ENCODE measurements at regions not wholly inside any gene's neighbourhood (a gene's known extent, or its start where the extent isn't known, plus 50 kb on each side); places are given as distances from the start of the nearest gene placed in this dataset.

DNA sequence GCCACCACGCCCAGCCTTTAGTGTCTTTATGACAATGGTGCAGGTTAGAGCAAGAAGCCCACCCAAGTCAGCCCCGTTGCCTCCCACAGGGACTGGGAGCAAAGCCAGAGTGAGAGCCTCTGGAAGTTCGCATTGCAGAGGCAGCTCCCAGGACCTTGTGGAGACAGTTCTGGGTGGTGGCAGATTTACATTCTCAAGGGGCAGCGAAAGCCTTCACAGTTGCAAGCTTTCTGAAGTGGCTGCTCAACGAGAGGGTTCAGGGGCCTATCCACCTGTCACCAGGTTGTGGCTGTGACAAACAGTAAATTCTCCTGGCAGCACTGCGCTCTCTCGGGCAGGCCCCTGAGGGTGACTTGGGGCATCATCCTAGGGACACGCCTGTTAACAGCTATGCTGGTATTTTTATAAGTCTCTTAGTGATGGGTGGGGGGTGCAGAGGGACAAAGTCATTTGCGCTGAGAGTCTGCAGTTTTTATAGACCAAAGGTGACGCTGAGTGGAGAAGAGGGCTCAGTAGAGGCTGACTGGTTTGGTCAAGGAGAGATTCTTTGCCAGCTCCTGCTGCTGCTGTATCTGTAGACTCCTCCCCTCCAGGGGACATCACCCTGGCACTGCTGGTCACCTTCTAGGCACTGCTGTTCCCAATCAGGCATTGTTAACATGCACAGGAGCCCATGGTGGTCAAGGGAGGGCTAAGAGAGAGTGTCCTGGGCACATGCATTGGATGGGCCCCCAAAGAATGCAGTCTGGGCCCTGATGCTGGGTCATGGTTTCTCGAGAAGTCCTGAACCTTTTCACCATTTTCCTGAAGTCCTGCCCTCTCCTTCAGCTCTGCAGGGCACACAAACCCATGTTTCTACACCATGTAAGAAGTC lies 57.5 kb upstream of the KLF13 start:
- H3F3A ChIP-seq (ENCODE audit: insufficient read depth, low read length): peaks cover 35% of the 10 kb centered on the region
- peaks cover 45% of the 10 kb centered on the region for H3K4me1 ChIP-seq (ENCODE audit: low read length)

DNA sequence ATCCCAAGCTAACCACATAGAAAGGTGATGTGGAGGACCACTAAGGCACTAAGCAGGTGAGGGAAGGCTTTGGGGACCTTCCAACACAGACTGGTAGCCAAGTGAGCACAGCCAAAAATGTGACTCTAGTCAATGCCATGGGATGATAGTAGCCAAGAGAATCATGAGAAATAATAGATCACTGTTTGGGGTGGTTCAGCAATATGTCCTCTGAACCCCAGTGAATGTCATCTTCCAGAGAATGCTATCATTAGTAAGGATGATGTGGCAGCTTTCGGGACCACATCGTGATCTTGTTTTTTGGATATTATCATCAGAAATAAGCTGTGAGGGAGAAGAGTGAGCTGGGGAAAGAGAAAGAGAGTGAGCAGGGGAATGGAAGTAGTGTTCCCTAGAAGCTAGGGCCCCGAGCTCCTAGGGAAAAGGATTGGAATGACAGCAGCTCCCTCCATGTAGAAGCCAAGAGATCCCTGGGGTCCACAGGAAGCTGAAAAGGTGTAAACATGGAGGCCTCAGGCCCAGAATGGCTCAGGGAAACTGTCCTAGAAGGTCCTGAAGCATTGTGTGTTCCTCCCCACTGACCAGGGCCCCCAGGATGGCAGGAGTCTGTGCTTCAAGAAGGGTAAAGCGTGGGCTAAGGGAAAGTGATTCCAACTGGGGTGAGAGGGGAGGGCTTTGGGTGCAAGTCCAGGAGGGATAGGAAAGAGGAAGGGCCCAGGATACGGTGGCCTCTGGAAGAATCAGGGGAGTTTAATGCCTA lies 56.6 kb upstream of the KLF13 start:
- Histone ChIP-seq H3K27me3 (replicated peaks; ENCODE audit: insufficient read depth, low read length) (no peaks in the 10 kb centered on the region), H3K9ac (ENCODE audit: low read length) (no peak overlapping the region), H3K79me2 (ENCODE audit: low read length) (no peaks in the 10 kb centered on the region), H4K20me1 (ENCODE audit: insufficient read depth, low read length) (no peaks in the 10 kb centered on the region), H3F3A (ENCODE audit: insufficient read depth, low read length) (peaks cover 27% of the 10 kb centered on the region), H3K4me3 (ENCODE audit: low read length) (no peak overlapping the region), H2AFZ (ENCODE audit: low read length) (no peak overlapping the region), H3K27ac (ENCODE audit: low read length) (no peak overlapping the region), H3K9me2 (replicated peaks; ENCODE audit: insufficient read depth, low read length) (no peaks in the 10 kb centered on the region), H3K4me2 (ENCODE audit: low read depth, low read length) (no peak overlapping the region), H3K4me1 (ENCODE audit: low read length) (peaks cover 36% of the 10 kb centered on the region), H3K9me3 (replicated peaks; ENCODE audit: insufficient read depth, low read length) (no peaks in the 10 kb centered on the region), H3K36me3 (replicated peaks; ENCODE audit: insufficient read depth, low read length) (no peaks in the 10 kb centered on the region)
- no peak for TF ChIP-seq EZH2phosphoT487 (IDR thresholded peaks at IDR 0.05; ENCODE audit: low read length)
- no peak for TF ChIP-seq EZH2 (optimal IDR thresholded peaks at IDR 0.05; ENCODE audit: low read depth, low read length)
- TF ChIP-seq, protein P1, sequence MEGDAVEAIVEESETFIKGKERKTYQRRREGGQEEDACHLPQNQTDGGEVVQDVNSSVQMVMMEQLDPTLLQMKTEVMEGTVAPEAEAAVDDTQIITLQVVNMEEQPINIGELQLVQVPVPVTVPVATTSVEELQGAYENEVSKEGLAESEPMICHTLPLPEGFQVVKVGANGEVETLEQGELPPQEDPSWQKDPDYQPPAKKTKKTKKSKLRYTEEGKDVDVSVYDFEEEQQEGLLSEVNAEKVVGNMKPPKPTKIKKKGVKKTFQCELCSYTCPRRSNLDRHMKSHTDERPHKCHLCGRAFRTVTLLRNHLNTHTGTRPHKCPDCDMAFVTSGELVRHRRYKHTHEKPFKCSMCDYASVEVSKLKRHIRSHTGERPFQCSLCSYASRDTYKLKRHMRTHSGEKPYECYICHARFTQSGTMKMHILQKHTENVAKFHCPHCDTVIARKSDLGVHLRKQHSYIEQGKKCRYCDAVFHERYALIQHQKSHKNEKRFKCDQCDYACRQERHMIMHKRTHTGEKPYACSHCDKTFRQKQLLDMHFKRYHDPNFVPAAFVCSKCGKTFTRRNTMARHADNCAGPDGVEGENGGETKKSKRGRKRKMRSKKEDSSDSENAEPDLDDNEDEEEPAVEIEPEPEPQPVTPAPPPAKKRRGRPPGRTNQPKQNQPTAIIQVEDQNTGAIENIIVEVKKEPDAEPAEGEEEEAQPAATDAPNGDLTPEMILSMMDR (IDR thresholded peaks at IDR 0.05; ENCODE audit: low read length): no peak
- DNase-seq: no peak

More for the DNA sequence above, 57.5 kb upstream of the KLF13 start:
- H3K9me2 ChIP-seq (replicated peaks; ENCODE audit: insufficient read depth, low read length): no peaks in the 10 kb centered on the region
- H3K9ac ChIP-seq (ENCODE audit: low read length): no peak overlapping the region
- H3K9me3 ChIP-seq (replicated peaks; ENCODE audit: insufficient read depth, low read length): no peaks in the 10 kb centered on the region
- TF ChIP-seq EZH2phosphoT487 (IDR thresholded peaks at IDR 0.05; ENCODE audit: low read length) (no peak), EZH2 (optimal IDR thresholded peaks at IDR 0.05; ENCODE audit: low read depth, low read length) (no peak)
- TF ChIP-seq, protein P1 (IDR thresholded peaks at IDR 0.05; ENCODE audit: low read length): no peak
- no peaks in the 10 kb centered on the region for H3K36me3 ChIP-seq (replicated peaks; ENCODE audit: insufficient read depth, low read length)
- no peaks in the 10 kb centered on the region for H4K20me1 ChIP-seq (ENCODE audit: insufficient read depth, low read length)
- H2AFZ ChIP-seq (ENCODE audit: low read length): no peak overlapping the region
- H3K27ac ChIP-seq (ENCODE audit: low read length): no peak overlapping the region
- no peaks in the 10 kb centered on the region for H3K79me2 ChIP-seq (ENCODE audit: low read length)
- no peak for DNase-seq
- no peak overlapping the region for H3K4me3 ChIP-seq (ENCODE audit: low read length)
- H3K27me3 ChIP-seq (replicated peaks; ENCODE audit: insufficient read depth, low read length): no peaks in the 10 kb centered on the region
- no peak overlapping the region for H3K4me2 ChIP-seq (ENCODE audit: low read depth, low read length)

DNA sequence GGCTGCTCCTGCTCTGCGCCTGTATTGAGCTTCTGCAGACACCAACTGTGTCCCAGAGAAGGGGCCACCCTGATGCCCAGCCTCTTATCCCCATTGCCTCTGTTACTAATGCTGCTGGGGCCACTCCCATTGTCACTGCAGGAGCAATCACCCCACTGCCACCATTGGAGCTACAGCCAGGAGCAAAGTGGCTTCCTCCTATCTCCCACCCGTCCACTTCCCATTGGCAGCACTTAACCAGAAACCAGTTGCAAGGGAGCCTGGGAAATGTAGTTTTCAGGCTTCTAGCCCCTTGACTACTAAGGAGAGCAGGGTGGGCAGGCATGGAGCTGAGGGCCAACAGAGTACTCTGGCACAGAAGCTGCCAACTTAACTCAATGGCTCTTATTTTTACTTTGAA lies 55.9 kb upstream of the KLF13 start:
- no peaks in the 10 kb centered on the region for H4K20me1 ChIP-seq (ENCODE audit: insufficient read depth, low read length)
- H3K4me1 ChIP-seq (ENCODE audit: low read length): peaks cover 28% of the 10 kb centered on the region
- H3K79me2 ChIP-seq (ENCODE audit: low read length): no peaks in the 10 kb centered on the region
- TF ChIP-seq EZH2 (optimal IDR thresholded peaks at IDR 0.05; ENCODE audit: low read depth, low read length) (no peak), EZH2phosphoT487 (IDR thresholded peaks at IDR 0.05; ENCODE audit: low read length) (no peak)
- TF ChIP-seq, protein P1 (IDR thresholded peaks at IDR 0.05; ENCODE audit: low read length): no peak
- H2AFZ ChIP-seq (ENCODE audit: low read length): no peak overlapping the region
- no peaks in the 10 kb centered on the region for H3K36me3 ChIP-seq (replicated peaks; ENCODE audit: insufficient read depth, low read length)
- DNase-seq: no peak
- H3K9me3 ChIP-seq (replicated peaks; ENCODE audit: insufficient read depth, low read length): no peaks in the 10 kb centered on the region
- H3K4me2 ChIP-seq (ENCODE audit: low read depth, low read length): no peak overlapping the region
- no peak overlapping the region for H3K9ac ChIP-seq (ENCODE audit: low read length)
- H3F3A ChIP-seq (ENCODE audit: insufficient read depth, low read length): peaks cover 19% of the 10 kb centered on the region
- no peaks in the 10 kb centered on the region for H3K9me2 ChIP-seq (replicated peaks; ENCODE audit: insufficient read depth, low read length)
- no peaks in the 10 kb centered on the region for H3K27me3 ChIP-seq (replicated peaks; ENCODE audit: insufficient read depth, low read length)
- no peak overlapping the region for H3K4me3 ChIP-seq (ENCODE audit: low read length)
- no peak overlapping the region for H3K27ac ChIP-seq (ENCODE audit: low read length)

Measured in MM.1S (cell line).